ENCODE measurements at regions not wholly inside any gene's neighbourhood (a gene's known extent, or its start where the extent isn't known, plus 50 kb on each side); places are given as distances from the start of the nearest gene placed in this dataset.

DNA sequence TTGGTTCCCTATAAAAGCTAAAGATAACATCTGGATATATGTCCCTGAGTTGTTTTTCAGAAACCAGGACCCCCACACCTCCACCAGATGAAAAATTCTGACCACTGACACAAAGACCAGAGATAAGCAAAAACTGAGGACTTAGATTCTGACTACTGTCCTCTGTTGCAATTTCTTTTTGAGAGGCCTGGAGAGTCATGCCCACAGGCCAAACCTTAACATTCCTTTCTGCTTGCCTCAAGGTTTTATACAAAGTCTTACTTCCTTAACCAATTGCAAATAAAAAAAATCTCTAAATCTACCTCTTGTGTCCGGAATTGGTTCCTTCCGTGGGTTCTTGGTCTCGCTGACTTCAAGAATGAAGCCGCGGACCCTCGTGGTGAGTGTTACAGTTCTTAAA lies 228.5 kb downstream of the ABCC12 start:
- Mint-ChIP-seq H3K27me3 (ENCODE audit: insufficient read depth, unreplicated experiment) (peaks cover 4% of the 10 kb centered on the region), H3K9me3 (ENCODE audit: unreplicated experiment) (no peaks in the 10 kb centered on the region), H3K36me3 (ENCODE audit: insufficient read depth, unreplicated experiment) (no peaks in the 10 kb centered on the region), H3K4me3 (ENCODE audit: unreplicated experiment) (no peak overlapping the region), H3K27ac (ENCODE audit: unreplicated experiment) (no peak overlapping the region), H3K4me1 (ENCODE audit: low read depth, unreplicated experiment) (no peaks in the 10 kb centered on the region)
- no TSS peak for BruUV-seq (replicated peaks)
- POLR2A ChIA-PET, result no interaction called here
- TF ChIP-seq, protein P1, sequence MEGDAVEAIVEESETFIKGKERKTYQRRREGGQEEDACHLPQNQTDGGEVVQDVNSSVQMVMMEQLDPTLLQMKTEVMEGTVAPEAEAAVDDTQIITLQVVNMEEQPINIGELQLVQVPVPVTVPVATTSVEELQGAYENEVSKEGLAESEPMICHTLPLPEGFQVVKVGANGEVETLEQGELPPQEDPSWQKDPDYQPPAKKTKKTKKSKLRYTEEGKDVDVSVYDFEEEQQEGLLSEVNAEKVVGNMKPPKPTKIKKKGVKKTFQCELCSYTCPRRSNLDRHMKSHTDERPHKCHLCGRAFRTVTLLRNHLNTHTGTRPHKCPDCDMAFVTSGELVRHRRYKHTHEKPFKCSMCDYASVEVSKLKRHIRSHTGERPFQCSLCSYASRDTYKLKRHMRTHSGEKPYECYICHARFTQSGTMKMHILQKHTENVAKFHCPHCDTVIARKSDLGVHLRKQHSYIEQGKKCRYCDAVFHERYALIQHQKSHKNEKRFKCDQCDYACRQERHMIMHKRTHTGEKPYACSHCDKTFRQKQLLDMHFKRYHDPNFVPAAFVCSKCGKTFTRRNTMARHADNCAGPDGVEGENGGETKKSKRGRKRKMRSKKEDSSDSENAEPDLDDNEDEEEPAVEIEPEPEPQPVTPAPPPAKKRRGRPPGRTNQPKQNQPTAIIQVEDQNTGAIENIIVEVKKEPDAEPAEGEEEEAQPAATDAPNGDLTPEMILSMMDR (IDR thresholded peaks at IDR 0.05; ENCODE audit: insufficient read depth in 1 of 2, low read depth in 1 of 2, low read length in 1 of 2, severe bottlenecking in 1 of 2, unreplicated experiment in 1 of 2), result no peak
- H3K36me3 ChIP-seq (ENCODE audit: control insufficient read depth, insufficient read depth, low read length), result no peaks in the 10 kb centered on the region
- H3K9me3 ChIP-seq, result no peaks in the 10 kb centered on the region
- no peak for DNase-seq
- CTCF ChIA-PET, result interaction anchor here (0.6 kb wide), 1 partner anchor 284 kb away, joined by 3 read pairs; no protein-coding TSS in a partner anchor
- H3K27me3 ChIP-seq (replicated peaks; ENCODE audit: control insufficient read depth, insufficient read depth, low read length), result no peaks in the 10 kb centered on the region
- intact Hi-C loops (cut with micrococcal nuclease; ENCODE audit: unreplicated experiment), result no loop called here
- no peak overlapping the region for H3K4me3 ChIP-seq (ENCODE audit: low read depth, low read length)
- no peaks in the 10 kb centered on the region for H3K4me1 ChIP-seq

DNA sequence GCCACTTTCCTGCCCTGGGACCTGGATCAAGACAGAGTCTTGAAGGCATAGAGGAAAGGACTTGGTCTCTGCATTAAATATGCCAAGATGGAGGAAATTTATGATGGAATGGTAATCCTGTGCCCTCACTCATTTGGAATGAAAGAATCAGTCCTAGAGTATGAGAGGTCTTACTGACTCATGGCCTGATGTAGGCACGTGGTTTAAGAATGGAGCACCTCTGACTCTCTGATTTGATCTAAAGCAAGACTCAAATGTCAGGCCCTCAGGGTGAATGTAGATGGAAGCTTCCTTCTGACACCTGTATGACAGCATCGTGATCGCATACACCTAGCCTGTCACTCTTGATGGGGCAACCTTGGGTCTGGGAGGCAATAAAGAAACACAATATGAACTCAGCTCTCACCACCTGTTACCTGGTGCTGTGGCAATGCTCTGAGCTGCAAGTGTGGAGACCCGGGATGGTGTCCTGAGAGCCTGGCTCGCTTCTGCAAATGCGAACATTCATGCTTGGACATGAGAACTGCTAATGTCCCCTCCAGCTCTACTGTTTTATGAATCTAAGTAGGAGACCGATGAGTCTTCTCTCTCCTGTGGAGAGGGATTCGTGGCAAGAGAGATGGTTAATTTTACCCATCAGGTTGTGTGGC lies 229.9 kb downstream of the ABCC12 start:
- Mint-ChIP-seq H3K27me3 (ENCODE audit: insufficient read depth, unreplicated experiment) (peaks cover 3% of the 10 kb centered on the region), H3K4me1 (ENCODE audit: low read depth, unreplicated experiment) (peaks cover under 1% of the 10 kb centered on the region), H3K9me3 (ENCODE audit: unreplicated experiment) (no peaks in the 10 kb centered on the region), H3K27ac (ENCODE audit: unreplicated experiment) (no peak overlapping the region), H3K36me3 (ENCODE audit: insufficient read depth, unreplicated experiment) (no peaks in the 10 kb centered on the region), H3K4me3 (ENCODE audit: unreplicated experiment) (no peak overlapping the region)
- DNase-seq, result no peak
- Histone ChIP-seq H3K27me3 (replicated peaks; ENCODE audit: control insufficient read depth, insufficient read depth, low read length) (no peaks in the 10 kb centered on the region), H3K9me3 (no peaks in the 10 kb centered on the region), H3K4me1 (peaks cover 2% of the 10 kb centered on the region; the same call in 1 of the 2 replicates), H3K4me3 (ENCODE audit: low read depth, low read length) (no peak overlapping the region), H3K36me3 (ENCODE audit: control insufficient read depth, insufficient read depth, low read length) (no peaks in the 10 kb centered on the region)
- ChIA-PET POLR2A (no interaction called here), CTCF (no interaction called here)
- TF ChIP-seq, protein P1 (IDR thresholded peaks at IDR 0.05; ENCODE audit: insufficient read depth in 1 of 2, low read depth in 1 of 2, low read length in 1 of 2, severe bottlenecking in 1 of 2, unreplicated experiment in 1 of 2), result no peak
- BruUV-seq (replicated peaks), result no TSS peak
- intact Hi-C loops (cut with micrococcal nuclease; ENCODE audit: unreplicated experiment), result no loop called here

DNA sequence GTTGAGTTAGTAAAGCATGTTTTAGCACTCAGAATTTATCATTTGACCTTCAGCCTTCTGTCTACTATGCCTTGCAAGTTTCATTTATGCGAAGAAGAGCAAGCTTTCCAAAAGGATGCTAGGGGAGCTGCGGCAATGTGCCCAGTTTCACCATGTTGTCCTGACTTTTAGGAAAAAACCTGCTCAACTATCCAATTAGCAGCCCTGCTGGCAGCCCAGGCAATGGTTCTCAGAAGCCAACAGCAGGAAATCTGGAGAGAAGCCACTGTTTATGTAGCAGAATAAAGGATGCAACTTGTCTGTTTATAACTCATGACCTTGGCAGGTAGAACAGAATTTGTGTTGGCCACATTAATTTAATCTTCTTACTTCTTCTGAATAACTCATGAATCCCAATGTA lies 230.8 kb downstream of the ABCC12 start:
- BruUV-seq (replicated peaks), result no TSS peak
- TF ChIP-seq, protein P1 (IDR thresholded peaks at IDR 0.05; ENCODE audit: insufficient read depth in 1 of 2, low read depth in 1 of 2, low read length in 1 of 2, severe bottlenecking in 1 of 2, unreplicated experiment in 1 of 2), result no peak
- H3K27ac Mint-ChIP-seq (ENCODE audit: unreplicated experiment), result no peak overlapping the region
- intact Hi-C loops (cut with micrococcal nuclease; ENCODE audit: unreplicated experiment), result no loop called here
- peaks cover 11% of the 10 kb centered on the region; the same call in 1 of the 2 replicates for H3K4me1 ChIP-seq
- H3K27me3 Mint-ChIP-seq (ENCODE audit: insufficient read depth, unreplicated experiment), result no peaks in the 10 kb centered on the region
- CTCF ChIA-PET, result no interaction called here
- H3K4me3 ChIP-seq (ENCODE audit: low read depth, low read length), result no peak overlapping the region
- no peak overlapping the region for H3K4me3 Mint-ChIP-seq (ENCODE audit: unreplicated experiment)
- no peaks in the 10 kb centered on the region for H3K27me3 ChIP-seq (replicated peaks; ENCODE audit: control insufficient read depth, insufficient read depth, low read length)
- H3K9me3 Mint-ChIP-seq (ENCODE audit: unreplicated experiment), result no peaks in the 10 kb centered on the region
- POLR2A ChIA-PET, result no interaction called here
- no peak for DNase-seq
- H3K9me3 ChIP-seq, result no peaks in the 10 kb centered on the region
- peaks cover 10% of the 10 kb centered on the region for H3K4me1 Mint-ChIP-seq (ENCODE audit: low read depth, unreplicated experiment)
- H3K36me3 ChIP-seq (ENCODE audit: control insufficient read depth, insufficient read depth, low read length), result no peaks in the 10 kb centered on the region
- H3K36me3 Mint-ChIP-seq (ENCODE audit: insufficient read depth, unreplicated experiment), result no peaks in the 10 kb centered on the region

Data from Caco-2 (cell line).